MM.1S (cell line): ENCODE measurements at regions not wholly inside any gene's neighbourhood (a gene's known extent, or its start where the extent isn't known, plus 50 kb on each side); places are given as distances from the start of the nearest gene placed in this dataset.

Experiments used
- CTCF ChIP-seq: fragments of 300-600 bp; sonication (generic); IDR thresholded peaks from 2 replicates; pipeline ENCODE4 v1.5.1; 2016; ENCODE audit warnings: antibody characterized with exemption, low read length, mixed read lengths
- EZH2 ChIP-seq: fragments of 300-600 bp; sonication (generic); optimal IDR thresholded peaks from 2 replicates; pipeline ENCODE3; 2017; ENCODE audit warnings: low read depth, mild to moderate bottlenecking, antibody characterized with exemption, low read length, mixed read lengths
- EZH2phosphoT487 ChIP-seq: fragments of 300-600 bp; sonication (generic); IDR thresholded peaks from 2 replicates; pipeline ENCODE4 v1.6.1; 2018; ENCODE audit warnings: antibody characterized with exemption, low read length

DNA sequence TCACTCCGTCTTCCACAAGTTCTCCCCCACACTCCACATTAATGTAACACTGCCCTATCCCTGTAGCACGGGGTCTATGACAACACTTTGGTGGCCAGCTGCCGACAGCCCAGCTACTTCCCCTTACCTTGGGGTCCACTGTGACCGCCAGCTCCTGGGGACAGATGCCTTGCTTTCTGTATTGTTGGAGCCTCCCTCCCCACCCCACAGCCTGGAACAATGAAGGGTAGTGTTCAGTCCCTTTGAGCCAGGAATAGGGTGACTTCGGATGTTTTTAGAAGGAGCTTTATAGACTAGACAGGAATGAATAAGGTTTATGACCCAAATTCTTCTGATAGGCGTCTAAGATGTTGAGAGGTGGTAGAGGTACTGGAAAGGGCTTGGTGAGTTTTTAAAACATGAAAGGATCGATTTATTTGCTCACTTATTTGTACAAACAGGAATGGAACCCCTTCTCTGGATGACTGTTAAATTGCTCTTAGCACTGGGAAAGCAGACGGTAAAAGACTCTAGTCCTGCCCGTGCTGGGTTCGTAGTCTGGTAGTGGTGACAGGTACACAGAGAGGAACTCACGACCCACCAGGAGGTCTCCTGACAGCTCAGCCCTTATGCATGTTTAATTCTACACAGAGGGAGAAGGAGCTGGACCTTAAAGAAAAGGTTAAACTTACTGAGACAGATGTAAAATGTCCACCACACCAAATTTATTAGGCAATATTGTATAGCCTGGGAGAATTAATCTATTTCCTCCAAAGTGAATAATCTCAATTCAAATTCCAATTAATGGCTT is 90.9 kb downstream of the MYCN start:
- TF ChIP-seq CTCF (no peak), EZH2 (no peak), EZH2phosphoT487 (no peak)
